Mammary epithelial cell (primary cell): ENCODE measurements at regions not wholly inside any gene's neighbourhood (a gene's known extent, or its start where the extent isn't known, plus 50 kb on each side); places are given as distances from the start of the nearest gene placed in this dataset.

Experiments
- EZH2 ChIP-seq: IDR thresholded peaks from 2 replicates; pipeline ENCODE4 v1.6.1; 2012; ENCODE audit warnings: low read length, inconsistent platforms, borderline replicate concordance
- TF ChIP-seq, protein P1 (sequence below), 2 donors: IDR thresholded peaks in 1 of 2; conservative IDR thresholded peaks in 1 of 2; 2 replicates each; pipeline ENCODE4 v1.5.1; 2011 to 2012; ENCODE audit warnings: inconsistent platforms in 2 of 2, low read length in 2 of 2, mild to moderate bottlenecking in 2 of 2, control low read depth in 1 of 2, low read depth in 1 of 2; ENCODE audit not compliant: insufficient read depth in 1 of 2; ENCODE audit errors: extremely low read depth in 1 of 2

DNA sequence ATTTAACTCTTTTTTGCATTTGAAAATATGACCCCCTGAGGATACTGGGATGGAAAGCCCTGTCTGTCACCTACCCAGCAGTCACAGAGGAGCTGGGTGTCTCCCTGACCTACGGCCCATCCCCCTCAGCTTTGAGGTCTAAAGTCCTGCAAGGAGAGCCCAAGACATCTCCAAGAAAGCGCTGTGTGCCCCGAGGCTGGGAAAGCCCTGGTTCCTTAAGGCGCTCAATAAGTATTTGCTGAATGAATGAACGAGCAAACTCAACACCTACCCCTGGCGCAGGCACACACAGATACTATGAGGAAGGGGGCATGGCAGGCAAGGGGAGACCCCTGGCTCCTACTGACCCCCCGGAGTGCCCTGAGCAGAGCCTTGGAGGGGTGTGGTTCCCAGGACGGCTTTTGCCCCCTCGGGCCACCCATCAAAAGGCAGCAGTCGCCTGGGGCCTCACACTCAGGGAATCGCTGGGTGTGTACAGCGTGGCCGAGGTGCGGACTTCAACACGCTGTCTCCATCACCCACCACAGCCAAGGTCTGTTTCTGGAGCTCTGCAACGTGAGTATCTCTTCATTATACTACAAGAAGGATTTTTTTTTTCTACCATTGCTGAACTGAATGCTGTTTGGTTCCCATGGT lies 211.6 kb downstream of the ERCC6L2 start:
- TF ChIP-seq, protein P1, sequence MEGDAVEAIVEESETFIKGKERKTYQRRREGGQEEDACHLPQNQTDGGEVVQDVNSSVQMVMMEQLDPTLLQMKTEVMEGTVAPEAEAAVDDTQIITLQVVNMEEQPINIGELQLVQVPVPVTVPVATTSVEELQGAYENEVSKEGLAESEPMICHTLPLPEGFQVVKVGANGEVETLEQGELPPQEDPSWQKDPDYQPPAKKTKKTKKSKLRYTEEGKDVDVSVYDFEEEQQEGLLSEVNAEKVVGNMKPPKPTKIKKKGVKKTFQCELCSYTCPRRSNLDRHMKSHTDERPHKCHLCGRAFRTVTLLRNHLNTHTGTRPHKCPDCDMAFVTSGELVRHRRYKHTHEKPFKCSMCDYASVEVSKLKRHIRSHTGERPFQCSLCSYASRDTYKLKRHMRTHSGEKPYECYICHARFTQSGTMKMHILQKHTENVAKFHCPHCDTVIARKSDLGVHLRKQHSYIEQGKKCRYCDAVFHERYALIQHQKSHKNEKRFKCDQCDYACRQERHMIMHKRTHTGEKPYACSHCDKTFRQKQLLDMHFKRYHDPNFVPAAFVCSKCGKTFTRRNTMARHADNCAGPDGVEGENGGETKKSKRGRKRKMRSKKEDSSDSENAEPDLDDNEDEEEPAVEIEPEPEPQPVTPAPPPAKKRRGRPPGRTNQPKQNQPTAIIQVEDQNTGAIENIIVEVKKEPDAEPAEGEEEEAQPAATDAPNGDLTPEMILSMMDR (conservative IDR thresholded peaks at IDR 0.05 in 1 of 2, IDR thresholded peaks at IDR 0.05 in 1 of 2; ENCODE audit: extremely low read depth in 1 of 2, insufficient read depth in 1 of 2, low read depth in 1 of 2, low read length in 2 of 2) = no peak
- no peak for TF ChIP-seq EZH2
